HG03521 (cell line): ENCODE measurements at regions not wholly inside any gene's neighbourhood (a gene's known extent, or its start where the extent isn't known, plus 50 kb on each side); places are given as distances from the start of the nearest gene placed in this dataset.

Source experiments
- ATAC-seq: cut with Tn5 transposase; IDR thresholded peaks from one replicate; pipeline ENCODE4 v1.9.1; 2021; ENCODE audit warnings: mild to moderate bottlenecking, moderate library complexity; ENCODE audit not compliant: unreplicated experiment

- no peak for ATAC-seq
Measured at GRCh38 chr1:87265786-87266185, 62.9 kb upstream of the LMO4 start.

GRCh38 chr1:87268111-87268510, 60.6 kb upstream of the LMO4 start:
- ATAC-seq: no peak

GRCh38 chr1:87269921-87270320, 58.8 kb upstream of the LMO4 start:
- no peak for ATAC-seq

DNA sequence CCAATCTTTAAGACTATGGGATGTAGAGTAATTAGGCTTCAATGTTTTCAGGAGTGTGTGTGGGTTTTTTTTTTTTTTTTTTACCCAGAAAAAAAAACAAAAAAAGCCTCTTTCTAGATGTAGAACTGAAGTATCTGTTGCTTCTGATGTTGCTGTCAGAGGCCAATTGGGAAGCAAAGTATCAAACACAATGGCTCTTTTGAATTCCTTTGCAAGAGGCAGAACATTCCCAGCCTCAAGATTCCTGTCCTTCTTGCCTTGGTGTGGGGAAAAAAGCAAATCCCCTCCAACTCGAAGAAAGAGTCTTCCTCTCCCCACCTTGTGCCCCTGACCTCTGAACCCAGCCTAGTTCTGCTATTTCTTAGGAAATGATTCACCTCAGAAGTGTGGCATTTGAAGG, 55.4 kb upstream of the LMO4 start:
- ATAC-seq: no peak

DNA sequence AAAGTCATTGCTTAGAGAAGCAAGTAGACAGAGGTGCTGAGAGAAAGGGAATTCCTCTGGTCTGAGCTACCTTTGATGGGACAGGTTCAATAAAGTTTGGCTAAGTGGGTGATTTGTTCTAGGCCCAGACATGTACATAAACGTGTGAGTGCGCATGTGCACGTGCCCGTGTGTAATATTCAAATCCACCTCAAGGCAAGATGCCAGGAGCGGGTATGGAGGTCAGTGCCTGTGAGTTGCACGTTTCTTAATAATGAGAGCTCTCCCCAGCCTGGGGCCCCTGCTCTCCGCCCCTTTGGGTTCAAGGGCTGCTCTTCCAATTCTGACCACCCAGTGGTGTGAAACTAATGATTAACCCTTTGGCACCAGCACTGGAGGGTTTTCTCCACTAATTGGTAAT, 53.8 kb upstream of the LMO4 start:
- ATAC-seq: no peak

DNA sequence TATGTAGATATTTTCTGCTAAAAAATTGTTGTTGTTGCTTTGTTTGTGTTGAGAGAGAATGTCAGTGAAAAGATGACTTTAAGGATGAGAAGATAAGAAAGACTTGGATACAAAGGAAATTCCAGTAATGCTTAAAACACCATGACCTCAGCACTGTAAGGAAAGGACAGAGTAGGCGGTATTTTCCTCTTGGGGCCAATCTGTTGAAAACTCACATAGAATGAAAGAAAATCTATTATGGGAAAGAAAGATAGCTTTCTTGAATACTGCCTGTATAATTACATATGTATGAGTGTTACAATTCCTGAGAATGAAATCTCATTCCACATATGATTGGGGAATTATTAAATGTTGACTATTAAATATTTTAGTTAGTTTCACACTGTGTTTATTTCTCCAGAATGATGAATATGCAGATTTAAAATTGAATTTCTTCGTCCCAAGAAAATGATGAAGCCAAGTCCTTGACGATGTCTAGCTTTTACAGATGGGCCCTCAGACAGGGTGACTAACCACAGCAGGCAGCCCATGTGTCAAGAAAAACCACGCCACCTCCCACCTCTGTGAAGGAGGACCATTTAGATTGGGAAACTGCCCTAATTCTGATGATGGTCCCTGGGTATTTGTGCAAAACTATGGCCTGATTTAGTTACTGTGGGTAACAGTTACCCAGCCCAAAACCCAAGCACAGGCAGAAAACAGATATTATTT, 49.7 kb upstream of the LMO4 start:
- no peak for ATAC-seq
